GM19455 (cell line): ENCODE measurements at regions not wholly inside any gene's neighbourhood (a gene's known extent, or its start where the extent isn't known, plus 50 kb on each side); places are given as distances from the start of the nearest gene placed in this dataset.
"Not testable (repeated sequence)": the region's sequence is repeated elsewhere in the genome, so short reads cannot be mapped to it uniquely, and the experiment has no call there.

Experiments used
- ATAC-seq: cut with Tn5 transposase; IDR thresholded peaks from one replicate; pipeline ENCODE4 v1.9.1; 2021; ENCODE audit not compliant: unreplicated experiment

DNA sequence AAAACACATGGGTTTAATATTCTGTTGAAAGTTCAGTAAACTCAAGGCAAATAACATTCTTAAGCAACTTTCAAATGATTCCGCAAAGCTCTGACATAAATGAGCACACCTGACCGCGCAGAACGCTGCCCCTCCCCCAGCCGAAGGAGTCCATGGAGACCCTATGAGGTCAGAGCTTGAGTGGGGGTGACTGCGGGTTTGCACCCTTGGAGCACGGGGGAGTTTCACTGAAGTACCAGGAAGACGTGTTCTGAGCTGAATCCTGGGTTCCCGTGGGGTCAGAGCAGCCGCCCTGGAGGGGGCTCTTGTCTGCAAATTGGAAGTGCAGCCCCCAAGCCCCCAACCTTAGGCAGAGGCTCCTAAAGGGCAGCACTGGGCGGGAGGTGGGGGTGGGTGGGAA lies 324.1 kb upstream of the SFSWAP start:
- no peak for ATAC-seq

DNA sequence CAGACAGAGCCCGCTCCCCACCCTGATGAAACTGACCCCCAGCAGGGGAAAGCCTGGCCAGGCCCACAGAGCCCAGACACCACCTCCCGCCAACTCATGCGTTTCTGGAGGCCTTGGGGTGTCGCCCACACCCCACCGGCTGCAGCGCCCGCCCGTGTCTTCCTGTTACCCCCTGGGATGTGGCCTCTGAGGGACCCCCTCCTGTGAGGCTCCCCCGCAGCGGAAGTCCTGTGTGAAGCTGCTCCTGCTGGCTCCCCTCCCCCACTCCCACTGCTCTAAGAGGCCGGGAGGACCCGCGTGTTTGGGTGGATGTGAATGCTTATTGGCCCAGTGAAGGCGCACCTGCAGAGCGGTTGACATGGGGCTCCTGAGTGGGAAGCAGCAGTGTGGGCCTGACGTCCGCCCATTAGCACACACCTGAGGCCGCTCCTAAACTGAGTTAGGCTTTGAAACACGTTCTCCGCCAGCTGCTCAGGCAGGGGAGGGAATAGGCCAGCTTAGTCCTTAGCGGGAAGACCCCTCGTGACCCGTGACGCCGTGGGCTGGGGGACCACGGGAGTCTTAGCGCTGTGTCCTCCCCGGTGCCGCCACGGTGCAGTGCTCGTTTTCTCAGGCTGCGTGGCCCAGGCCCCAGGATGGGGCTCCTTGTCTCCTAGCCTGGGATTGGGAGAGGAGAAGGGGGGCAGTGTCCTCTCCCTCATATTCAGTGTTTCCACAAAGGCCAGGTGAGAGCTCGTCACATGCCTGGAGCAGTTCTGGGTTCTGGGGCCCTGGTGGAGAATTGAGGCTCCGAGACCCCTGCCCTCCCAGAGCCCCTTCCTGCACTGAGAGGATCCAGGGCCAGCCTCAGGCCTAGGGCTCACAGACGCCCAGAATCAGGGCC lies 323.4 kb upstream of the SFSWAP start:
- no peak for ATAC-seq

DNA sequence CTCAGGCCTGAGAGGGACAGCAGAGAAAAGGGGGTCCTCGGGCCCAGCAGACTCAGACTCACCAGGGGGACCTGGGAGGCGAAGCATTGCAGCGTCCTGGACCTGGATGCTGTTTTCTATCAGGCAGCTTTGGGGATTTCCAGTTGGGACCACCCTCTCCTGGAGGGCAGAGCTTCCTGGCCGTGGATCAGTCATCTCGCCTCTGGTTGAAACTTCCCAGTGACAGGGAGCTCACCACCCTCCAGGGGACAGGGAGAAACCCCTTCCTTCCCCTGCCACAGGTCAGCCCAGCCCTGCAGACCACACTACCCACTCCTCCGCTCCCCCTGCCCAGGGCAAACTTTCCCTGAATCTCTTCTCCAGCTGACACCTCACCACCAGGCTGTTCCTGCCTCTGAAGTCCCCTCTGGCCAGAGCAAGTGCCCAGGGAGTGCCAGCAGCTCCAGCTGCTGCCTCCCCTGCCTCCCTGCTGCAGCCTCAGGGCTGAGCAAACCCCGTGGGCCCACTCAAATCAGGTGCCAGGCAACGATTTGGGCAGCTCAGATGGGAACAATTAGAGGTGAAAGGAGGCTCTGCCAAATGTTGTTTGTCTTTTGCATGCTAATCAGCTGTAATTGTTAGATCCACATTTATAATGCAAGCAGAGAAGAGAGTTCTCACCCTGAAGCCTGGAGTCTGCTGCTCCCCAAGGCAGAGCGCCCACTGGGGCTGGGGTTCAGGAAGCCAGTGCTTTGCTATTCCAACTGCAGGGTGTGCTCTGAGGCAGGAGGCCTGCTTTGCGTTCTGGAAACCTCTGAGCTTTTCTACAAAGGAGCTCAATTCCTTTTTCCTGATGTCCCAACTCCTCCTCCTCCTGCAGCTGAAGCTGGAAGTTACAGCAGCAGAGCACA lies 322.5 kb upstream of the SFSWAP start:
- not testable (repeated sequence) for ATAC-seq

DNA sequence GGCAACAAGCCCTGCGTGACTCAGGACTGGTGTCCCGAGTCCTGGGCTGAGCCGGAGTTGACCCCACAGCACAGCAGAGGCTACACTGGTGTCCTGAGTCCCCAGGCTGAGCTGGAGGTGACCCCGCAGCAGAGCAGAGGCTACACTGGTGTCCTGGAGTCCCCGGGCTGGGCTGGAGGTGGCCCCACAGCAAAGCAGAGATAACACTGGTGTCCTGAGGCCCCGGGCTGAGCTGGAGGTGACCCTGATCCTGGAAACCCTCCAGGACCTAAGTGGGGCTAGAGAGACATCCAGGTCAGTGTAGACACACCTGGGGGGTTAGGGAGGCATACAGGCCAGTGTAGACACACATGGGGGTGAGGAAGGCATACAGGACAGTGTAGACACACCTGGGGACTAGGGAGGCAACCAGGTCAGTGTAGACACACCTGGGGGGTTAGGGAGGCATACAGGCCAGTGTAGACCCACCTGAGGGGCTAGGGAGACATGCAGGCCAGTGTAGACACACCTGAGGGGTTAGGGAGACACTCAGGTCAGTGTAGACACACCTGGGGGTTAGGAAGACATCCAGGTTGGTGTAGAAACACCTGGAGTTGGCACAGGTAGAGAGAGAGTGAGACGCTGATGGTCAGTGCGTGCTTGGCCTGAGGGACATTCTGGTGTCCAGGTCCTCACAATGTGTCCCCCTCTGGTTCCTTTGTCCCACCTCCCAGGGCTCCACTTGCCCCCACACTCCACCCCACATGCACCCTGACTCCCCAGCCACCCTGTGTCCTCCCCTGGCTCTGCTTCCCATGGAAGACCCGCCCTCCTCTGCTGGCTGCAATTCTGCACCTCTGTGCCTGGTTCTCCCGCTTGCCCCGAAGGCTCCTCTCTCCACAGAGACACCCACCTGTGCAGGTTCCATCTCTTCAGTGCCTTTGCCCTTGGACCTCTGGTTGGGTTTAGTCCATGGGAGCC lies 321.6 kb upstream of the SFSWAP start:
- no peak for ATAC-seq

DNA sequence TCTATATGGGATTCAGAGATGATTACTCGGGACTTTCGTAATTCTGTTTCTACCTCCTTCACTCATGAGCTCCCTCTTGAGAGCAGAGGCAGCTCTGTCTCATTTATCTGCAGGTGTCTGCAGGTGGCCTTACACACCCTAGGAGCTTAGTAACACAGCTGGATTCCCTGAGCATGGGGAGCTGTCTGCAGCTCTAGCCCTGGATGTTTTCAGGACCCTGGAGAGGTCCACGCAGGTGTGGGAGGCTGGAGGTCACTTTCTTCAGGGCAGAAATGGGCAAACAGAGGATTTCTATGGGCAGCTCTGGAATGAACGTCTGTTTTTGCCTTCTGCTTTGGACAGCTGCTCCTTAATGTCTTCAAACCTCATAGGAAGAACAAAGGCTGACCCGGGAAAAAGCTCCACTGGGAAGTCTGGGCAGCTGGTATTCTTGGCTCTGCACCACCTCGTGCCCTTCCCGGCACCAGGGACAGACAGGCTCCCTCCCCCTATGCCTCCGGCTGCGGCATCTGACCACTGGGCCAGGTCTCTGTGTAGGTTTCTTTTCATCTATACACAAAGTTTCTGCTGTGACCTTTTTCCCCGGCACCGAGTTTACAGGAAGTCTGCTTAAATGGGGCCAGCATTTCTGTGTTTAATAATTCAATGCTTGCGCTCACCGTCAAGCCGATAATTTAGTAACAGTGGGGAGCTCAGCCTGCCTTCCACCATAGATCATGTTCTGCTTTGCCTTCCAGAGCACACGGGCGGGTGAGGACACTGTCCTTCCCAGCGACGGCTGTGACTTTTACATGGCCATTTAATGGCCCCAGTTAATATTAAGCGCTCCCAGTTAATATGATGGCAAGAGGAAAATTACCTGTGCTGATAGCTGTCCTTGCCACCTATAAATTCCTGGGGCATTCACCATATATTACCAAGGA lies 320.2 kb upstream of the SFSWAP start:
- ATAC-seq = no peak

DNA sequence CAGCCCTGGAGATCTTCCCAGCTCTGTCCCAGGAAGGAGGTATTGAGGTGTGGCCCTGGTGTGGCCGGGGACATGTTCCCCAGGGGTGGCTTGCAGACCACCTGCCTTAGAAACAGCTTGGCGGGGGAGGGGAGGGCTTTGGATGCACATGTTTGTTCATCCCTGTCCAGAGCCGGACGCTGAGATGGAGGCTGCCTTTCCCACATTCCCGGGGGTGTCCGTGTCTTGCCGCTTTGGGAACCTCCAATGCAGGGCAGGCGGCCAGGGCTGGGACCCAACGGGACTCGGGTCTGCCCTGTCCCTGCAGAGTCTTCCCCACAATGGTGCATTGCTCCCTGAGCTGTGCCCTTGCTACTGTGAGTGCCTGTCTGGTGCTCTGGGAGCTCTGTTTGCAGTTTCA lies 319.5 kb upstream of the SFSWAP start:
- no peak for ATAC-seq

DNA sequence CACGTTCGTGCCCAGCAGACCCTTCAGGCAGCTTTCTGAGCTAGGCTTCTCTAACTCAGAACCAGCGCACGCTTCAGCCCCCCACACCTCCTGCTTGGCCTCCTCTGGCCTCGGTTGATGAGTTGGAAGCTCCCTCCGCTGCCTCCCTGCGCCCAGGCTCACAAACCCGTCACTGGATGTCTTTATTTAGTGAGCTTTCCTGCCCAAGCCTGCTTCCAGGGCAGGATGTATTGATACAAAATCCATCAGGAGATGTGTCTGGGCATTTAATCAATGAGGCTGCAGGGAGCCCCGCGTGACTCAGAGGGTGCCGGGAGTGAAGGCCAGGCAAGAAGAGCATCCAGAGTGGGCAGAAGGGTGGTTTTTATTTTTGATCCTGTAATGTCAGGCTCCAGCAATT lies 316.1 kb upstream of the SFSWAP start:
- not testable (repeated sequence) for ATAC-seq

DNA sequence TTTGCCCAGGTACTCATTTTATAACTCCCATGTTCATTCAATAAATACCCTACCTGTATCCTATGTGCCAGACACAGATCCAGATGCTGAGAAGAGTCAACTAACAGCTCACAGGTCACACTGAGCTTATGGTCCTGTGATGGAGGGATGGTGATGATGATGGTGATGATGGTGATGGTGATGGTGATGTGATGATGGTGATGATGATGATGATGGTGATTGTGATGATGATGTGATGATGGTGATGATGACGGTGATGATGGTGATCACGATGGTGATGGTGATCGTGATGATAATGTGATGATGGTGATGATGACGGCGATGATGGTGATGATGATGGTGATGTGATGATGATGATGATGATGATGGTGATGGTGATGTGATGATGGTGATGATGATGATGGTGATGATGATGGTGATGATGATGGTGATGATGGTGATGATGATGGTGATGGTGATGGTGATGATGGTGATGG lies 315.6 kb upstream of the SFSWAP start:
- not testable (repeated sequence) for ATAC-seq

DNA sequence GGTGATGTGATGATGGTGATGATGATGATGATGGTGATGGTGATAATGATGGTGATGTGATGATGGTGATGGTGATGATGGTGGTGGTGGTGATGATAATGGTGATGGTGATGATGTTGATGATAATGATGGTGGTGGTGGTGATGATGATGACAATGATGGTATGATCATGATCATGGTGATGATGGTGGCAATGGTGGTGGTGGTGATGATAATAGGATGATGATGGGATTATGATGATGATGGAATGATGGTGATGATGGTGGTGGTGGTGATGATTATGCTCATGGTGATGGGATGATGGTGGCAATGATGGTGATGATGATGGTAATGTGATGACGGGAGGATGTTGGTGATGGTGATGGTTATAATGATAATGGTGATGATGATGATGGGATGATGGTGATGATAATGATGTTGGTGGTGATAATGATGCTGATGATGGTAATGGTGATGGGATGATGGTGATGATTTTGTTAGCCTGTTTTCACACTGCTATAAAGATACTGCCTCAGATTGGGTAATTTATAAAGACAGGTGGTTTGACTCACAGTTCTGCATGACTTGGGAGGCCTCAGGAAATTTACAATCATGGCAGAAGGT lies 314.8 kb upstream of the SFSWAP start:
- ATAC-seq = no peak

DNA sequence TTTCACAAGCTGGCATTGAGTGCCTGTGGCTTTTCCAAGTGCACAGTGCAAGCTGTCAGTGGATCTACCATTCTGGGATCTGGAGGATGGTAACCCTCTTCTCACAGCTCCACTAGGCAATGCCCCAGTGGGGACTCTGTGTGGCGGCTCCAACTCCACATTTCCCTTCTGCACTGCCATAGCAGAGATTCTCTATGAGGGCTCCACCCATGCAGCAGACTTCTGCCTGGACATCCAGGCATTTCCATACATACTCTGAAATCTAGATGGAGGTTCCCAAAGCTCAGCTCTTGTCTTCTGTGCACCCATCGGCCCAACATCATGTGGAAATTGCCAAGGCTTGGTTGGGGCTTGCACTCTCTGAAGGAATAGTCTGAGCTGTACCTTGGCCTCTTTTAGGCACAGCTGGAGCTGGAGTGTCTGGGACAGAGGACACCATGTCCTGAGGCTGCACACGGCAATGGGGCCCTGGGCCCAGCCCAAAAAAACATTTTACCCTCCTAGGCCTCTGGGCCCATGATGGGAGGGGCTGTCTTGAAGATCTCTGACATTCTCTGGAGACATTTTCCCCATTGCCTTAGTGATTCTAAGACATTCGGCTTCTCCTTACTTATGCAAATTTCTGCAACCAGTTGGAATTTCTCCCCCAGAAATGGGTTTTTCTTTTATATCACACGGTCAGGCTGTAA lies 313.3 kb upstream of the SFSWAP start:
- ATAC-seq = no peak

DNA sequence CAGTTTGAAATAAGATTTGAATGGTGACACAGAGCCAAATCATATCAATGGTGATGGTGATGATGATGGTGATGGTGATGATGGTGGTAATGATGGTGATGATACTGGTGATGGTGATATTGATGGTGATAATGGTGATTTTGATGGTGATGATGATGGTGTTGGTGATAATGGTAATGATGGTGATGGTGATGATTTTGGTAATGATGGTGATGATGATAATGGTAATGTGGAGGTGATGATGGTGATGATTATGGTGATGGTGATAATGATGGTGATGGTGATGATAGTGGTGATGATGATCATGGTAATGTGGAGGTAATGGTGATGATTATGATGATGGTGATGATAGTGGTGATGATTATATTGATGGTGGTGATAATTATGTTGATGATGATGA lies 311.9 kb upstream of the SFSWAP start:
- no peak for ATAC-seq

DNA sequence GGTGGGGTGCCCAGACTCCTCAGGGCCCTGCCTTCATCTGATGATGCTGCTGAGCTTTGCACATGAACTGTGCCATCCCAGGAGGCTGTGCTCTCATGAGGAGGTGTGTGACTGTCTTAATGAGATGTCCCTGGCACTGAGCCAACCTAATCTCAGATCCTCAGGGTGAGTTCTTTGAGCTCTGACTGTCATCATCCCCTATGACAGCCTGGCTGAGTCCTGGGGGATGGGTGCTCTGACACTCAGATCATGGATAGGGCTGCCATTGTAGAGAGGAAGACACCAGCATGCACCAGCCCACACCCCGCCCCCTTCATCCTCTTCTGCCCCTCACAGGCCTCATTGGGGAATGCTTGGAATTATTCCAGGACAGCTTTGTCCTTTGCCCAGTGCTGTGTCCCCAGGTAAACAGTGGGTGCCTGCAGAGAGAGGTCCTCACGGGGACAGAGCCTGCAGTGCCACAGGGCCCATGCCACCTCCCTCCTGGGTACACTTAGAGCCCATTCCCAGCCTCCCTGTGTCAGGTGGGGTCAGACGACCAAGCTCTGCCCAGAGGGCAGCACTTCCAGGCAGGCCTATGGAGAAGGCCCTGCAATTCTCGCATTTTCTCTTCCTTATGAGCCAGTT lies 310.1 kb upstream of the SFSWAP start:
- ATAC-seq = not testable (repeated sequence)

DNA sequence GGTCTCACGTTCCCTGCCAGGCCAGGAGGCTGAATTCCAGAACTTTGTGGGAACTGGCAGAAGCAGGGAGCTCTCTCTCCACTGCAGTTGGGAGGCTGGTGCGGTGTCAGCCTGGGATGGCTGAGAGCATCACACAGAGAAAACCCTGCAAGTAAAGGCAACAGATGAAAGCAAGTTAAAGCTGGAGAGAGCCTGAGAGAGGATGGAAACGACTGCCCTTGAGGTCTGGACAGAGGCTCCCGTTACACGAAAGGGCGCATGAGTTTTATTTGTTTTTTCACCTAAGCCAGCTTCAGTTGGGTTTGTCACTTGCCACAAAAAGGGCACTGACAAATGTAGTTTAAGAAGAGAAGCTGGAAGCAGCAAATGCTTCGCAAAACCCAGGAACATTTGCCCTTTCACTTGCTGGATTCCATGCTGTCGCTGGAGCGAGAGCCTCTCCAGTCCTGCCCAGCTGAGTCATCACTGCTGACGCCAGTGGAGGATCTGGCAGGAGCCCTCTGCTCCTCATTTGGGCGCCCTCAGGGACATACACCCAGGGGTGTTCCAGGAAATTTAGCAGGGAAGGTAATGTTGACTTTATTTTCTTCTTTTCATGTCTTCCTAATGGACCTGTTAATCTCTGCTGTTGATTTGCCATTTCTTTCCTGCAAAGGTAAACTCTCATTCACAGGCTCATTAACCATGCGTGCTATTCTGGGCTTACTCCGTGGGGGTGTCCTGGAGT lies 308.8 kb upstream of the SFSWAP start:
- not testable (repeated sequence) for ATAC-seq

DNA sequence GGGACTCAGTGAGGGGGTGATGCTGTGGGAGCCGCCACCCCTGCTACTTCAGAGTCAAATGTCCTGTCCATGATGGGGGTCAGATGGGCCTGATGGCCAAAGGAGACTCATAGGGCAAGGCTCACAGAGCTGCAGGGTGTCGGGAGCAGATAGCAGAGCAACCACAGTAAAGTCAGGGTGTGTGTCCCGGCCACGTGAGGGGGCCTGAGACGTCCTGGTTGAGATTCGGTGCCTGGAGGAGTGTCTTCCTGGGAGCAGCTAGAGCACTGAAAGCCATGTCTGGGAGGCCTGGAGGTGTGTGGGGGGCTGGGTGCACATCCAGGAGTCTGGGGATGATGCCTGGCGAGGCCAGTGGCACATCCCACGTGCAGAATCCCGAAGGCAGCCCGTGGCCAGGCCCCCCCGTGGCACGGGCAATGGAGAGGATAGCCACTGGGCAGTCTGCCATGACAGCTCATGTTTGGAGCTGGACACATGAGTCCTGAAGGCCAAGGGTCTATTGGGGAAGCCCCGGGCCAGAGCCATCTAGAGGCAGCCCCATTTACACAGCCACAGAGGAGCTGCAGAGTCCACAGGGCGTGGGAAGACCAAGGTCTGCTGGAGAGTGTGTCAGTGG lies 308.0 kb upstream of the SFSWAP start:
- ATAC-seq = no peak

DNA sequence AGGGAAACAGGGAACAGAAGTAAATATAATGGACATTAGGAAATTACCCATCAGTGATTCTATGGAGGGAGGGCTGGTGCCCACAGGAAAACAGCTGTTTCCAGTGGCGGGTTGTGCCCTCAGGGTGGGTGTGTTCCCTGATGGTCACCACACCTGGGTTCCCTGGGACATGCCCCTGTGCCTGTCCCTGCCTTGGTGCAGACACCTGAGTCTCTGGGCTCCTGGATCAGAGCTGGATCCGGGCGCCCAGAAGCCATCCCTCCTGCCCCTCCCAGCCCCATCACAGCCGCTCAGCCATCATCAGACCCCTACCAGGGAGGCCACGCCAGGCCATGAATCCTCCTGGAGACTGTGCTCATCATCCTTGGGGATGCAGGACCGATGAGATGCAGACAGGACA lies 307.2 kb upstream of the SFSWAP start:
- ATAC-seq = no peak

DNA sequence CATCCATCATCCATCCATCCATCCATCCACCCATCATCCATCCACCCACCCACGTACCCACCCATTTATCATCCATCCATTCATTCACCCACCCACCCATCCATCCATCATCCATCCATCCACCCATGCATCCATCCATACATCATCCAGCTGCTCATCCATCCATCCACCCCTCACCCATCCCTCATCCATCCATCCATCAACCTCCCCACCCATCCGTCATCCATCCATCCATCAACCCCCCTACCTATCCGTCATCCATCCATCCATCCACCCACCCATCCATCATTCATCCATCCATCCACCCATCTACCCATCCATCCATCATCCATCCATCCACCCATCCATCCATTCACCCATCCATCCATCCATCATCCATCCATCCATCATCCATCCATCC lies 306.2 kb upstream of the SFSWAP start:
- ATAC-seq = no peak
